ENCODE measurements at regions not wholly inside any gene's neighbourhood (a gene's known extent, or its start where the extent isn't known, plus 50 kb on each side); places are given as distances from the start of the nearest gene placed in this dataset.

- TF ChIP-seq, protein P1, sequence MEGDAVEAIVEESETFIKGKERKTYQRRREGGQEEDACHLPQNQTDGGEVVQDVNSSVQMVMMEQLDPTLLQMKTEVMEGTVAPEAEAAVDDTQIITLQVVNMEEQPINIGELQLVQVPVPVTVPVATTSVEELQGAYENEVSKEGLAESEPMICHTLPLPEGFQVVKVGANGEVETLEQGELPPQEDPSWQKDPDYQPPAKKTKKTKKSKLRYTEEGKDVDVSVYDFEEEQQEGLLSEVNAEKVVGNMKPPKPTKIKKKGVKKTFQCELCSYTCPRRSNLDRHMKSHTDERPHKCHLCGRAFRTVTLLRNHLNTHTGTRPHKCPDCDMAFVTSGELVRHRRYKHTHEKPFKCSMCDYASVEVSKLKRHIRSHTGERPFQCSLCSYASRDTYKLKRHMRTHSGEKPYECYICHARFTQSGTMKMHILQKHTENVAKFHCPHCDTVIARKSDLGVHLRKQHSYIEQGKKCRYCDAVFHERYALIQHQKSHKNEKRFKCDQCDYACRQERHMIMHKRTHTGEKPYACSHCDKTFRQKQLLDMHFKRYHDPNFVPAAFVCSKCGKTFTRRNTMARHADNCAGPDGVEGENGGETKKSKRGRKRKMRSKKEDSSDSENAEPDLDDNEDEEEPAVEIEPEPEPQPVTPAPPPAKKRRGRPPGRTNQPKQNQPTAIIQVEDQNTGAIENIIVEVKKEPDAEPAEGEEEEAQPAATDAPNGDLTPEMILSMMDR (IDR thresholded peaks at IDR 0.05; ENCODE audit: borderline replicate concordance, control extremely low read depth, extremely low read depth, insufficient read depth, missing control alignments): no peak
- in situ Hi-C loops (cut with MboI; ENCODE audit: low sequenced_read_pairs, unreplicated experiment): no loop called here
- DNase-seq (ENCODE audit: low spot score): no peak
Observed at GRCh38 chr6:139679516-139680179, 305.2 kb upstream of the CITED2 start.

GRCh38 chr6:139676718-139677117, 302.3 kb upstream of the CITED2 start:
- in situ Hi-C loops (cut with MboI; ENCODE audit: low sequenced_read_pairs, unreplicated experiment): no loop called here

DNA sequence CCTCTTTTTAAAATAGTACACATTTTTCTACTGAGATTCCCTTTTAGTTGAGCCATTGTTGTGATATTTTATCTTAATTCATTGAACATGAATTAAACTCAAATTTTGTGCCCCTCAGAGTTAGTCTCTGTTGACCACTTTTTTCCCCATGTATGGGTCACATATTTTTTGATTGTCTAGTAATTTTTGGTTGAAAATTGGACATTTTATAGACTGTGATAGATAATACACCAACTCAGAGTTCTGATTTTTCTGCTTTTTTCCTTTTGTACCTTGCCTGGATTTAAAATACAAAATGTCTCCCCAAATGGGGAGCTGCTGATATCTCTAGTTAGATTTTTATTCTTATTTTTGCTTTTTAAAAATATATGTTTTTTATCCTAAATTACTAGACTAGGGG, 291.8 kb upstream of the CITED2 start:
- TF ChIP-seq, protein P1 (IDR thresholded peaks at IDR 0.05; ENCODE audit: borderline replicate concordance, control extremely low read depth, extremely low read depth, insufficient read depth, missing control alignments): no peak
- DNase-seq (ENCODE audit: low spot score): no peak
- in situ Hi-C loops (cut with MboI; ENCODE audit: low sequenced_read_pairs, unreplicated experiment): no loop called here

More at GRCh38 chr6:139676718-139677117, 302.3 kb upstream of the CITED2 start:
- TF ChIP-seq, protein P1 (IDR thresholded peaks at IDR 0.05; ENCODE audit: borderline replicate concordance, control extremely low read depth, extremely low read depth, insufficient read depth, missing control alignments): no peak
- DNase-seq (ENCODE audit: low spot score): no peak

- DNase-seq (ENCODE audit: low spot score): no peak
- TF ChIP-seq, protein P1 (IDR thresholded peaks at IDR 0.05; ENCODE audit: borderline replicate concordance, control extremely low read depth, extremely low read depth, insufficient read depth, missing control alignments): no peak
- in situ Hi-C loops (cut with MboI; ENCODE audit: low sequenced_read_pairs, unreplicated experiment): no loop called here
Observed at GRCh38 chr6:139663996-139664395, 289.5 kb upstream of the CITED2 start.

DNA sequence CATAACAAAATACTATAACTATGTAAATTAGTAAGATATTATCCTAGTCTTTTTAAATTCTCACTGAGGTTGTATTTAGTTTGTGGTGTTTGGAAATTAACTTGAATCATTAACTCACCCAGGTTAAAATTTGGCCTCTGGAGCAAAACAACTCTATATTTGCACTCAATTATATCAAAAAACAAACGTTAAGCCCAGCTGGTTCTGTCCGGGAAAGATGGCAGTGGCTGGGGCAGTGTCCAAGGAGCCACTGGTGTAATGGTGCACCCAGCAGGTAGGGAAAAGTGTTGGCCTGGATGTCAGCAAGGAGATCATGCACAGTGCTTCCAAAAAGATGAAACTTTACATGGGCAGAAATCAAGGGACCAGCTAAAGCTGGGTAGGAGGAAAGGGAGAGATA, 285.3 kb upstream of the CITED2 start:
- TF ChIP-seq, protein P1 (IDR thresholded peaks at IDR 0.05; ENCODE audit: borderline replicate concordance, control extremely low read depth, extremely low read depth, insufficient read depth, missing control alignments): no peak
- no peak for DNase-seq (ENCODE audit: low spot score)
- in situ Hi-C loops (cut with MboI; ENCODE audit: low sequenced_read_pairs, unreplicated experiment): no loop called here

DNA sequence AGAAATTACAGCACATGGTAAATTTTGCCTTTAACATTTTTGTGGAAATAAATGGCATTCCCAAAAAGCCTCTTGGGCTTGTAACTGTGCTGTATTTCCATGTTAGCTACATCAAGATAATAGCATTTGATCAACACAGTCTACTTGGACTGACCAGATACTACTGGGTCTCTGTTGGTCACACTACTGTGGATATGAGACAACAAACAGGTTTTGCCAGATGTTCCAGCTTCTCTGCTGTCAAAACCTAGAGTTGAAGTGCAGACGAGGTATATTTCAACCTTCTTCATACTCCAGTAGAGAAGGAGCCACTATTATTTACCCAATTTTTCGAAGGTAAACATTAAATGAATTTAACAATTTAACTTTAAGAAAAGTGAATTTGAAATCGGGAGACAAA, 284.7 kb upstream of the CITED2 start:
- TF ChIP-seq, protein P1 (IDR thresholded peaks at IDR 0.05; ENCODE audit: borderline replicate concordance, control extremely low read depth, extremely low read depth, insufficient read depth, missing control alignments): no peak

More for the DNA sequence above, 284.7 kb upstream of the CITED2 start:
- in situ Hi-C loops (cut with MboI; ENCODE audit: low sequenced_read_pairs, unreplicated experiment): no loop called here
- DNase-seq (ENCODE audit: low spot score): no peak
